A549 (cell line): ENCODE measurements at regions not wholly inside any gene's neighbourhood (a gene's known extent, or its start where the extent isn't known, plus 50 kb on each side); places are given as distances from the start of the nearest gene placed in this dataset.

Source experiments
- CHD2 ChIP-seq: fragments of 150-350 bp; IDR thresholded peaks from 2 replicates; pipeline ENCODE4 v1.6.1; 2014; ENCODE audit warnings: low read length; ENCODE audit not compliant: partially characterized antibody
- CTCF ChIP-seq: fragments of >200 bp; sonication (Bioruptor Twin); formaldehyde crosslinking; IDR thresholded peaks from 3 replicates; pipeline ENCODE4 v1.5.1; 2016
- PBX3 ChIP-seq: IDR thresholded peaks from 2 replicates; pipeline ENCODE4 v1.6.1; 2012
- PHF8 ChIP-seq: fragments of 200-600 bp; sonication (generic); IDR thresholded peaks from 2 replicates; pipeline ENCODE4 v1.6.1; 2016; ENCODE audit warnings: low read depth, mild to moderate bottlenecking, antibody characterized with exemption, moderate library complexity, borderline replicate concordance
- POLR2A ChIP-seq: IDR thresholded peaks from 2 replicates; pipeline ENCODE4 v1.6.1; 2012; ENCODE audit warnings: mild to moderate bottlenecking, low read length
- POLR2AphosphoS2 ChIP-seq: conservative IDR thresholded peaks from 2 replicates; pipeline ENCODE4 v1.6.1; 2012; ENCODE audit warnings: low read length, improper control_type of control experiment, inconsistent platforms
- RFX5 ChIP-seq: fragments of 450-650 bp; IDR thresholded peaks from 2 replicates; pipeline ENCODE4 v1.7.1; 2014; ENCODE audit warnings: antibody characterized with exemption, mild to moderate bottlenecking, moderate library complexity

GRCh38 chr16:49075709-49076108 lies 205.9 kb downstream of the CBLN1 start:
- TF ChIP-seq CTCF (no peak), PBX3 (no peak), POLR2A (no peak), PHF8 (no peak), RFX5 (no peak), POLR2AphosphoS2 (no peak), CHD2 (no peak)
